GM21529 (cell line): ENCODE measurements at regions not wholly inside any gene's neighbourhood (a gene's known extent, or its start where the extent isn't known, plus 50 kb on each side); places are given as distances from the start of the nearest gene placed in this dataset.

Experiments
- ATAC-seq: cut with Tn5 transposase; IDR thresholded peaks from one replicate; pipeline ENCODE4 v1.9.1; 2021; ENCODE audit not compliant: unreplicated experiment

DNA sequence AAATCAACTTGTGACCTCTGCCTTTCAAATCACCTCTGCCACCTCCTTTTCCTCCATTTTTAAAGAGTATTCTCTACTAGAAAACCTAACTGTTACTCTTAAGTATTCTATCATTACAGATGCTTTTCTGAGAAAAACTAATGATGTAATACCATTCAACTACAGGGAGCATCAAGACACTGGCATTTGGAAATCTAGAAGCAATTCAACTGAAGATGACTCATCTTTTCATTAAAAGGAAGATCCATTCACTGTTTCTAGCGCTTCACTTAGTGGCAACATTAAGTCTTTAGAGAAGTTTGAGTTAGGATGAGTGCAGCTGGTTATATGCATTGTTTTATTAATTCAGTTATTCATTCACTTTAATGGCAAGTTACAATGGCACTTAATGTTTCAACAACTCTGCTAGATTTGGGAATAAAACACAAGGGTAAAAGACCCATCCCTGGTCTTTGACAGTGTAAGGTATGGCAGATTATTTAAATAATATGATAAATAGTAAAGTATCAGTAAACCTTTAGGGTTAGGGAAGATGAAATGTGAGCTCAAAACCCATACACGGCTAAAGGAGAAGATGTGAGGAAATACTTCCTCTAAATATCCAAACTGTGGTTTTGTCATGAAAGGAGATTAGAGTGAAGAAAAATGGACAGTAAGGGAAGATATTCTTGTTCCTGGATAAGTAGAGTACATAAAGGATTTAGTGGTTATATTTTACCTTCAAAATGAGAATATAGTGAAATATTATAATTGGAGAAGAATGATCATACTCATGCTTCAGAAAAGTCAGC lies 61.7 kb downstream of the KCNJ2 start:
- no peak for ATAC-seq

DNA sequence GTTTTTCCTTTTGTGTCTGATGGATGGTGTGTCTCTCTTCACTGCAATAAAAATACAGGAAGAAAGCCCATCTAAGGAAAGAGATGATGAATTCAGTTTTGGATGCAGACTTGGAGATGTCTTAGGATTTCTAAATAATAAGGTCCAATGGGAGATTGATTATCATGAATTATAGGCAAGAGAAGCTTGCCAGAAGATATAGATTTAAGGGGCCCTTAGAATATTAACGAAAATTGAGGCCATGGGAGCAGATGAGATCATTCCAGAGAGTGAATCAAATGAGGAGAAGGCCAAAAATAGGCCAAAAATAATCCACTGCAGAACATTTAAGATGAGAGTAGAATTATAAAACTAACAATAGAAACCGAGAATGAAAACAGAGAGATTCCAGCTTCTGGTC lies 63.1 kb downstream of the KCNJ2 start:
- ATAC-seq: no peak

DNA sequence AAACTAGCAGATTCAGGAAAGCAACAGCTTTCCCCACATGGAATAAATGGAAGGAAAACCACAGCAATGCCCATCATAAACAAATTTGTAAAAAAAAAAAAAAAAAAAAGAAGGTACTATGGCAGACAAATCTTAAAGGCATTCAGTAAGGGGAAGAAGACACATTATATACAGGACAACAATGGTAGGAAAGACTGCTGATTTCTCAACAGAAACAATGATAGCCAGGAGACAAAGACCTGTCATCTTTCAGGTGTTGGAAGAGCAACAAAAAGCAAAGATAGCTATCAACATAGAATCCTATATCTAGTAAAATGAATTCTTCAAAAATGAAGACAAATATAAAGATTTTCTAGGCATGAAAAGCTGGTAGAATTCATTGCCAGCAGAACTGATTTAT lies 65.9 kb downstream of the KCNJ2 start:
- no peak for ATAC-seq

GRCh38 chr17:70238228-70238627 lies 68.9 kb downstream of the KCNJ2 start:
- ATAC-seq: no peak

DNA sequence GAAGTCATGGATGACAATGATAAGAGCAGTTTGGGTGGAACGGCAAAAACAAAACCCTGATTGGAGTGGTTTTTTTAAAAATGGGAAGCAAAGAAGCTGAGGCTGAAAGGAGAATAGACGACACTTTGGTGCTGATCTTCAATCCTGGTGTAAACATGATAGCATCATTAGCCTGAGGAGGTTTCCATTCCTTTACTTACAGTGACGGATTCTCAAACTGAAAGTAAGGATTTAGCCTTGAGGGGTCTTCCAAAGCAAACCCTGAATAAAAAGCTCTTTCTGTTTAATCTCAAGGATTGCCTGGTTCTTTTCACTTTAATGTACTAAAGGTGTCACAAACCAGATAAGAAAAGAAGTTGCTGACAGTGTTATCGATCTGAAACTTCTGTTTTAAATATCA lies 69.3 kb downstream of the KCNJ2 start:
- no peak for ATAC-seq

DNA sequence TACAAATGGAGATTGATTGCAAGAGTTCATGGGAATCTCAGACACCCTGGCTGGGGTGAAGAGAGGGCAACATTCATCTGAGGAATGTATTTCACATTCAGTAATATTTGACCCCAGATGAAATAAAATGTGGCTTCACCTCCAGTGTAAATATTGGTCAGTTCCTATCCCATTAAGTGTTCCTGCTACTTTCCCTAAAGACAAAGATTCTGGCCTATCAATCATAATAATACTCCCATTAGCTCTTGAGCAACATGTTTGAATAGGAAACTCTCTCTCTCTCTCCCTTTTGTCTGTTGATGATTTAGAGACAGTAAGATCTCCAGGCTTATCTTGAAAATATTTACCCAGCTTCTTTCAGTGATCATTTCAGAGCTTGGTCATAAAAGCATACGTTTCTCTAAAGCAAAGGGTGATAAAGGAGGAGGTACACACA lies 70.1 kb downstream of the KCNJ2 start:
- no peak for ATAC-seq

DNA sequence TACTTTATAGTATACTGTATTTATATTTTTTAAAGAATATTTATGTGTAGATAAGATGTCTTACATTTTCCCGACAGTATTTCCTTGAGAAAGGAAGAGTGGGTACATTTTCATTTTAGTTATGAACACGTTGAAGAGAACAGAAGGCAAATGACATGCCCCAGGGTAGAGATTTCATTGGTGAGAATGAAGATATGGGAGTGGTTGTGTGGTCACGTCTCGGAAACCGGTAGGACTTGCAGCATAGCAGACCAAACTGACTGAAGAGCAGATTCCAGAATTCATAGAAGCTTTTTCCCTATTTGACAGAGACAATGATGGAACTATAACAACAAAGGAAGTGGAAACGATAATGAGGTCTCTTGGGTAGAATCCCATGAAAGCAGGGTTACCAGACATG lies 71.7 kb downstream of the KCNJ2 start:
- ATAC-seq: no peak

DNA sequence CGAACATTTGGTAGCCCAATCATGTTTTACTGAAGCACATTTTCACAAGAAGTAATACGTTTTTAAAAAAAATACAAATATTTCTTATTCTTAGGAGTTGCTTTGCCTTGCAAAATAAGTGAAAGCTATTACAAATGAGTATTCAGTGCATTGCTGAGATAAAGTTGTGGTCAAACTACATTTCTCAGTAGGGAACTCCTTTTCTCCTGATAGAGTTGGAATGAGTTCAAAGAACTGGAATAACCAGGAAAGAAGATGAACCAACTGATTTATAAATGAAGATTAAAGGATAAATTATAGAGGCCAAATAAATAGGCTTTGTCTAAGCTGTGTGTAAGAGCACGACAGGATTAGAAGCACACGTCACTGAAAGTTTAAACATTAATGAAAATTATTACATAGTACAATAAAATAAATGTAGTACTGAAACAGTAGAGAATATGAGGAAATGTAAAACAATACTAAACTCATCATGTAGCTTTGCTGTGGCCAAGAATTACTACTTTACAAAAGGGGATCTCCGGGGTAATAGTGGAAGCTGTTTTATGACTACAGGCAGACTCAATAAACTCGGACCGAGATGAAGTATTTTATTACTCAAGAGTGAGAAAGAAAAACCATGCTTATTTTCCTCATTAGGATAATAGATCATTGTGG lies 73.6 kb downstream of the KCNJ2 start:
- ATAC-seq: no peak

- ATAC-seq: no peak
These were observed 82.4 kb downstream of the KCNJ2 start for GRCh38 chr17:70251706-70252105.

DNA sequence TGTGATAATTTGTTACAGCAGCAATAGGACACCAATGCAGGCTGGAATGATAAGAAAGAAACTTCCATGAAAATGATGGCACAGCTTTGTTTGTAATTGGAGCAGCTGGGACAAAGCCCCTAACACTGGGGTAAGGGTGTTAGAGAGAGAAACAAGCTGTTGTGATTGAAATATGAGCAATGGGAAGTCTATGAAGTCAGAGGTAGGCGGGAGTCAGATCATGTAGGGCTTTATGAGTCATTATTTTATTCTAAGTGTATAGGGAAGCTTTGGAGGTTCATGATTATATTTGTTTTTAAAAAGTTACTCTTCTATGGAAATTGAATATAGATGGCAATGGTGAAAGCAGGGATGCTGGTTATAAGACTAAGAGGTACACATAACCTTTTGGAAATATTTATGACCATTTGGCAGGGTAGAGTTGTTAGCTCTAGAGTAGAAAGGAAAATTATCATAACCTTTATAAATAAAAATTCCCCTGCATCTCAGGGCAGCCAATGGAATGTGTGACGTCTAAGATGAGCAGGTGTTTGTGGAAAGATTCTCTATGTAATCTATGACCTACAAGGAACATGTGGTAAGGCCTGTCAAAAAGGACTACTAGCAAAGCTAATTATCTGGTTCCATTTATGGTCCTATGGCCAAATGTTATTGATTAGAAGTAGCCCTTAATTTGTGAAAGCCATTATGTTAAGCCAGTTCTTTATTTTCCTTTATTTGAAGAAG lies 85.6 kb downstream of the KCNJ2 start:
- ATAC-seq: no peak

DNA sequence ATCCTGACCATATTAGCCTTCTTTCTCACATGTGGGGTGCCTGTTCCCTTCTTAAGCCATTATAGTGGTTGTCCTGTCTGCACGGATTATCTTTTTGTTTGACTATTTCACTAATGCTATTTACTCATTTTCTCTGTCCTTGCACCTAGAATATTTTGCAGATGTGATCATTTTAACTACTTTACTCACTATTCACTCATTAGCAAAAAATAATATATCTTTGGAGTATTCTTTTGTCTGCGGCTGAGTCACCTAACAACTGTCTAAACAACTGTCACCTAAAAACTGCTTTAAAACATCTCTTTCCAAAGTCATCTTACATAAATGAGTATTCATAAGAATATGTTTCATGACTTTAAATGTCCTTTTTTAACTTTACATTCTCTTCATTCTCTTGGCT lies 87.4 kb downstream of the KCNJ2 start:
- ATAC-seq: no peak

DNA sequence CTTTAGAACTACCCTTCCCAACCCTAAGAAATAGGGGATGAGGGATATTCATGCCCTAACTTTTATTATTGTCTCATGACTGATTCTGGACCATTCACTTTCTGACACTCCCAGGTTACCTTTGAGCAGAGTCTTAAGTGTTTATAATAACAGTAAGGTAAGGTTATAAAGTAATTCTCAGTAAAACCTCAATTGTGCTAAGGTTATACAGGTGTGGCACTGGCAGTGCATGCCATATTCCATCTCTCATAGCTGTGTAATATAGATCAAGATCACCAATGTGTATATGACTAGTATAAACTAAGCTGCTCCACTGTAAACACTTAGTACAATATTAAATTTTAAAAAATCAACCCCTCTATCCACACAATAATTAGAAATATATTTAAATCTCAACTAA lies 89.1 kb downstream of the KCNJ2 start:
- ATAC-seq: no peak

GRCh38 chr17:70259400-70259799 lies 90.1 kb downstream of the KCNJ2 start:
- ATAC-seq: no peak

DNA sequence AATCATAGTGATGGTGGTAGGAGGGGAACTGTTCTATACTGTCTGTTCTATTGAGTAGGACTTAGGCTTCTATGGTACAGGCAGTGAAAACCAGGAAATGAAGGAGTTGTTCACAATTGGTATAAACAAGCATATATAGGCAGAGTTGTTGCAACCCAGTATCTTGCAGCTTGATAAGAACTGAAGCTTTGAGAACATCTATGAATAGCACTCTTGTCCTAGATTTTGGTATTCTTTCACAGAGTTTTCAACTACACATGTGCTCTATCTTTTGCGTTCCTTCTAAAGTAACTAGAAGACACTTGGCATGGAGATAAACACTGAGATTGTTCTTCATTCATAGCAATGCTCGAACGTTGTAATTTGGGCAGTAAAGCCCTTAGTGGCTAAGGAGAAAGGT lies 91.8 kb downstream of the KCNJ2 start:
- no peak for ATAC-seq

DNA sequence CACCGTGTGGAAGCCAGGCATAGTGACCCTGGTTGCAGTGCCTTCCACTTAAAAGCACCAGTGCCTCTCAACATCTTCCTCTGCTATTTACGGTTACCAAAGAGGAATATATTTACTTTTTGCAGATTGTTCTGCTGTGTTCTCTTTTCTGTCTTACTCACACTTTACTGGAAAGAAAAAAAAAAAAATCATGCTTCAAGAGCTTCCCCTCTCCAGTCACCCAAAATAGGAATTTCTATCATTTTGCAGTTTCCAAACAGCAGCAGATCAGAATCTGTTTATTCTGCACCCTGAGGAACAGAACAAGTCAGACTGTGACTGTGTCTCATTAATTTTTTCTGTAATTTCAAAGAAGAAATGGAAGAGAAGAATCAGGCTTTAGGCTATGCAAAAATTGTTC lies 96.1 kb downstream of the KCNJ2 start:
- no peak for ATAC-seq

GRCh38 chr17:70266394-70266793 lies 97.1 kb downstream of the KCNJ2 start:
- ATAC-seq: no peak

GRCh38 chr17:70268383-70268782 lies 99.1 kb downstream of the KCNJ2 start:
- no peak for ATAC-seq

GRCh38 chr17:70270554-70270953 lies 101.2 kb downstream of the KCNJ2 start:
- ATAC-seq: no peak

DNA sequence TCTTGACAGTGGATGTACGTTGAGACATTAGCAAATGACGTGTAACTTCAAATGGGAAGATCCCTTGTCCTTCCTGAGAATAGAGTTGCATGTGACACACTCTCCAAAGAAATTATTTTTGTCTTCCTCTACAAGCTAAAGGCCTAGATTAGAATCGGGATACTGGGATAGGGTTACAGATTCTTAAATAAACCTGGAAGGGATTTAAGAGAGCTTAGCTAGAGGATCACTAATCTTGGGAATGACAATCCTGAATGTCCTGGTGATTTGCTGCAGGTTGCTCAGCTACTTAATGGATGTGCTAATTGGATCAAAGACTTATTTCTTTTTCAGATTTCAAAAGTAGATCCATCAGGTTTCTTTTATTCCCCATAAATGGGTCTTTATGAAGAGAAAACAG lies 101.9 kb downstream of the KCNJ2 start:
- no peak for ATAC-seq

- ATAC-seq: no peak
These were observed 102.3 kb downstream of the KCNJ2 start for GRCh38 chr17:70271672-70272071.

DNA sequence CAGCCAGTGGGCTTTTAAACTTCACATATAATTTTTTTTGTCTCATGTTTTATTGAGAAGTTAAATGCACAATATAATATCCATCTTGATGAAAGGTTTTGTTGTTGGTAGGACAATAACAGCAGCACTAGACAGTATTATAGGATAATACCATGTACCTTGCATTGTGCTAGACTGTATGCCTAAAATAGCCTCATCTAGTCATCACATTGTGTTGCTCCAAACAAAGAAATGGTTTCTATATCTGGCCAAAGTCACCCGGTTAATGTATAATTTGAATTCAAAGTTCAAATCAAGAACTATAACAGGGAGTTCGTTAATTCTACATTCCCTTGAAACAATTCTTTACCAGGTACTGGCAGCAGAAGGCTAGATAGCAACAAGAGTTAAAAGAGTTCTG lies 104.9 kb downstream of the KCNJ2 start:
- ATAC-seq: no peak

- no peak for ATAC-seq
These were observed 107.6 kb downstream of the KCNJ2 start for GRCh38 chr17:70276906-70277305.
